GM18867 (cell line): ENCODE measurements at regions not wholly inside any gene's neighbourhood (a gene's known extent, or its start where the extent isn't known, plus 50 kb on each side); places are given as distances from the start of the nearest gene placed in this dataset.

Experiments used
- ATAC-seq: cut with Tn5 transposase; IDR thresholded peaks from one replicate; pipeline ENCODE4 v1.9.1; 2021; ENCODE audit warnings: mild to moderate bottlenecking, moderate library complexity; ENCODE audit not compliant: unreplicated experiment

DNA sequence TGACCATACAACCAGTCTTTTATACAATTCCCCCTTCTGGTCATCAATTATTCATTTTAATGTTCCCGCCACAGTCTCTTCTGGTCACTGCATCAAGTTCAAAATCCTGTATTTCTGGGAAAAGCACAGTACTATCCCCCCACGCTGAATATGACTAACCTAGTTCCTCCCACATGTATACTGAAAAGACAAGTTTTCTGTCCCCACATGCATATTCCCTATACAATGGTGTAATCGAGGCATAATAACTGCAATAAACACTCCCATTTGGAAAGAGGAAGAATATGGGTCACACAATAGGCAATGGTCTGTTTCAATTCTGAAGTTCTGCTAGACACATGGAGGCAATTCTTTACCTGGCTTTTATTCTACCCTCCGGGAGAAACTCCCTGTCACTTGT is 344.9 kb downstream of the EFNA5 start:
- no peak for ATAC-seq

DNA sequence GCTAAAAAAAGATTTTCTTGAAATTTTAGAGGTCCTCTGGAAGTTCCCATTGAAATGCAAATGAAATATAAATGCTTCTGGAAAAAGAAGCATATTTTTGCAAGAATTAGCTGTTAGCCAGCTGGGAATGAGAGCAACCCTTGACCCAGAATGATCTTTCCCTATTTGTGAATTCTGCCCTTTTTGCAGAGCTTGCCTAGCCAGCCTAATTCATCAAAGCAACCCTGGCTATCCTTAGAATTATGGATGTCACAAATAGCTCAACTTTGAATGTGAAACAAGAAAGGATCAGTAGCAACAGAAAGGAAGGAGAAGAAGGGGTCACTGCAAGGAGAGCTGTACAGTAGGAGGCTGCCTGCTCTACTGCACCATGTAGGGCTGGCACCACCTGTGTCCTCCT is 345.9 kb downstream of the EFNA5 start:
- no peak for ATAC-seq

DNA sequence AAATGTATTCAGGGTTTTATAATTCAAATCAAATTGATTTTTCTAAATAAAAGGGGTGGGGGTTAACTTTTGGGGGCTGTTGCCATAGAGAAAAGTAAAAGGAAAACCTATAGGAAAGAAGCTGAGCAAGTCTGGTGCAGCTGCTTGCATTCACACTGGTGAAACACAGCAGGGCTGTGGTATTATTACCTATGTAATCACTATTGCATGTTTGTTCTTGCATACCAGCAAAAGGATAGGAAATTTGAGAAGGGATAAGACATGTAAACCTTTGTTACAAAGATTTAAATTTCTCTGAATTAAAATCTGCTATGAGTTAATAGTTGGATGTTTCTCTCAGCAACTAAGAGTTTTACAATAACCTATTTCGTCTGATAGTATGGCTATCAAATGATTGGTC is 346.7 kb downstream of the EFNA5 start:
- no peak for ATAC-seq

DNA sequence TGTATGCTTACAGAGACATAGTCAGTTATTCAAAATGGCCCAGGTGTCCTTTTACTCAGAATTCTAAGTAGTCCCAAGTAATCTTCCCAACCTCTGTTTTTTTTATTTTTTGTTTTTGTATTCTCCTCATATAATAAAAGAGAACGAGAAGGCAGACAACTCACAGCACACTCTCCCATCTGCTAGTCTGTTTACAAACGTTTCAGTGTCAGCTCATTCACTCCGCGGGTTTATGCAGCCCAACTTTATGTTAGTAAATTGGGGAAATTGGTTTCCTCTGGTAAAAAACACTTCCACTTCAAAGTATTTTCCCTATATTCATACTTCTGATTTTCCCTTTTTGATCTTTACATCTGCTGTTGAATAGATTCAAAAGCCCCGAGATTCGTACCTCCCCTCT is 347.2 kb downstream of the EFNA5 start:
- no peak for ATAC-seq

DNA sequence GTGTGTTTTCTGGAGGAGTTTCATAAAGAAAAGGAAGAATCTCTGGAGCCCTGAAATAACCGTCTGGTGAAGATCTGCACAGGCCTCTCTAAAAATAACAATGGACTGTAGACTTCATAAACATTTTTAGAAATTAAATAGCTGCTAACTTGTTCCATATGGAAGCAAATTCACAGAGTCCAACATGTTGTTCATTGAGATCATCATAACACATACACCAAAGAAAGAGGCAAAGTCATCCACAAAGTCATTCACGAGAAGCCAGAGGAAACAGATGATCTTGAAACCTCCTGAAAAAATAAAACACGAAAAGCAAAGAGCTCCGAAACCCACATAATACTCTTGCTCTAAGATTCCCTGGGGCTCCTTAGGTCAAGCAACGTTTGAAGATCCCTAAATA is 347.8 kb downstream of the EFNA5 start:
- no peak for ATAC-seq

DNA sequence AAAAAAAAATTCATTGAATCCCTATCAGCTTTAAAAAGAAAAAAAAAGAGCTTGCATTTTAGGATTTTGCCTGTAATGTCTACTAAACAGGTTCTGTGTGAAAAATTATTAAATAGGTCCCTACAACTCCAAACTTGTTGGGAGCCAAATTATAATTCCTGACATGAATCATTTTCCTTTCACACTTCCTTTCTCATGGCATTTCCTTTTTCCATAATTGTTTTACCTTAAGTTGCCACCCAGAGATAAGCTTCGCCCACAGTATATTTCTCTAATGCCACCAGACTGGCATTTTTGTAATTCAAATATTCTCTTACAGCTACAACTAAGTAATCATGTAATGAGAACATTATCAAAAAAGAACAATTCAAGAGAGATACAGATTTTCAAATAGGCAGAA is 348.8 kb downstream of the EFNA5 start:
- no peak for ATAC-seq

DNA sequence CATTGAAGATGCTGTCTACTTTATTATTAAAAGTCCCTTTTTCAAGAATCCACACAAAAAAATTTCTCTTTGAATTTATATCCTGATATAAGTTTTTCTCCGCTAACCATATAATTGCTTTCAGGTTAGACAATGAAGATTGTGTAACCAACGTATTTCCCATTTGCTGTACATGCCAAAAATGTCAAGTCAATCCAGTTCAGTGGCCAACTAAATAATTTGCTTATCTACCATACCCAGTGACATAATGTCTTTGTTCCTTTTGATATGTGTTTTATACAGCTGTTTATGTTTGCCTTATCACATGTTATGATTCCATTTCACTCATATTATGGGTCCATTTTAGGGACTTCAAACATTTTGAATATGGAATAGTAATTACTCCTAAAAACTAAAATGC is 349.9 kb downstream of the EFNA5 start:
- no peak for ATAC-seq

DNA sequence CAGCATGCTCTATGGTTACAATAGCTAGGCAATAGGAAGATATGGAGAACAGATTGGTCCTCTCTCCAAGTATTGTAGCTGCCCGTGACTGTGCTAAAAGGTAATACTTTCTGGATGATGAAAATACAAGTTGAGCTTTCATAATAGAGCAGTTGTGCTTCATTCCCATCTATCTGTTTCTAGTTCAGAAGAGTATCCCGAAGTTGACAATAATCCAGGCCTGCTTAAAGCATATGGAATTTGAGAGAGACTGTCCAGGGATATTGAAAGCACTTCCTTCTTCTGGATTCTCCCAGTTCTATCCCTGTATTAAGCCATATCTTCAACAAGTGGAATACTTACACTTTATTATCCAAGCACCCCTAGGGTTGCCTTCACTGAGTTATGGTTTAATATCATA is 350.4 kb downstream of the EFNA5 start:
- ATAC-seq: no peak

DNA sequence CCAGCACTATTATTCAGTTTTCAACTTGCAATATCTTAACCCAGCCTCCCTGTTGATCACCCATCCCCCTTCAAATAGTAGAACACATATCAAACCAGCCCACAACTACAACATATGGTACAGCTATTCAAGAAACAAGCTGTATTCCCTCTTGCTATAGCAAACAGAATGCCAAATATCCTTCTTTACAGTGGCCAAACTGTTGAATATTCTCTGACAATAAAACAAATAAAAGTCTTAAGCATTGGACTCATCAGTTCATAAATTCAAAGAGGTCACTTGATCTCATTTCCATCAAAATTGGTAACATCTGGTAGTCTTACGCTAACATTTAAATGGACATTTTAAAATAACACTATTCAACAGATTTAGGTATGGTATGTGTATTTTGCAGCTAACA is 350.8 kb downstream of the EFNA5 start:
- ATAC-seq: no peak

DNA sequence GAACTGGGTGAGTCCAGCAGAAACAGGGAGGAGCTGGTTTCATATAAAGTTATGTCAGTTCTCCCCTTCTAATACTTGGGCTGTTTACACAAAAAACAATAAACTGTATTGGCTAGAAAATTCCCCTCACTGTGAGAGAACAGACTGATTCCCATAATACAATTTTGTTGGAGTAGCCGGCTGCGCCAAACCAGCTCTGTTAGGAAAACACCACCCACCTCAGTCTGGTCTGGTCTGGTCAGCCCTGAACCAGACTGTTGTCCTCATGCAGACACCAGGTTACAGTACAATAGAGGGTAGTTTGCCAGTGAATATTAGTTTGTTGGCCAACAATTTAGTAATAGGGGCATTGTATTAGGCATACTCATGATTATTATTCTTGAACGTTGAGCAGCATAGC is 356.4 kb downstream of the EFNA5 start:
- ATAC-seq: no peak

DNA sequence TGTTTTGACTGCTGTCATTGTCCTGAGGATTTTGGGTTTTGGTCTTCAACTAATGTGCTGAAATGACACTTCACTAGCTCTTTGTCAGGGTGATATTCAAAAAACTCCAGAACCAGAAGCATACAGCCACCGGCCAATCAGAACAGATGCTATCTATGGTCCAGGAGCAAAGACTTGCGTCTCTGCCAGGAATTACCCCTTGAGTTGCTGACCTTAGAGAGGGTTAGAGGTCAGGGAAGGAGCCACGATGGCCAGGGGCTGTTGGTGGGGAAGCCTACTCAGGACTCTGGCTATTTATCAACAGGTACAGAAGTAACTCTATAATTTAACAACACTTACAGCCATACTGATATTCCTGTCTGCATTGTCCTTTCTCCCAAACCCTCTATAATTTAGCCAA is 356.8 kb downstream of the EFNA5 start:
- ATAC-seq: no peak

DNA sequence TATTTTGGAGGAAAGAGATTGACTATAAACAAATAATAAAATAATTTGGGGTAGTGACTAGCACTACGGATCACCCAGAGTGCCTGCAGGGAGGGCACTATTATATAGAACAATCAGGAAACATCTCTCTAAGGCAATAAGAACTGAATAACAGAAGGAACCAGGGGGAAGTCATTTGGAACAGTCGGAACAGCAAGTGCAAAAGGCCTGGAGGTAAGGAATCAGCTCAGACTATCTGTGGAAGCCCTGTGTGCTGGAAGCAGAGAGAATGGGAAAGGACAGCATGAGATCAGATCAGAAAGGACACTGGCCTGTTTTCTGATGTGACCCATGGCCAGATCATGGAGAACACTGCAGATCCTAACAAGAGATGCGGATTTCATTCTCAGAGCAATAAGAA is 357.6 kb downstream of the EFNA5 start:
- ATAC-seq: no peak

DNA sequence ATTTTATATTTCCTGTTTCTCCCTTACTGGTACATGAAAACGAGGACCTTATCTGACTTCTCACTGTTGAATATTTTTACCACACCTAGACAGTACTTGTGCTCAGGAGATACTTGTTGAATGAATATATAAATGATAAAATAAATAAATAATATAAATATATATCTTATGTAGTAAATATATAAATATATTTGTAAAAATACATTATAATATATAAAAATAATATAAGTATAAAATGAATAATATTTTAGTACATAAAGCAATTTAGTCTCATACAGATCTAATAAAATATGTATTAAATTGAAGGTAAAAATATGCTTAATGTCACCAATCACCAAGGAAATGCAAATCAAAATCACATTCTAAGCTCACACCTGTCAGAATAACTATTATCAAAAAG is 360.6 kb downstream of the EFNA5 start:
- ATAC-seq: no peak

DNA sequence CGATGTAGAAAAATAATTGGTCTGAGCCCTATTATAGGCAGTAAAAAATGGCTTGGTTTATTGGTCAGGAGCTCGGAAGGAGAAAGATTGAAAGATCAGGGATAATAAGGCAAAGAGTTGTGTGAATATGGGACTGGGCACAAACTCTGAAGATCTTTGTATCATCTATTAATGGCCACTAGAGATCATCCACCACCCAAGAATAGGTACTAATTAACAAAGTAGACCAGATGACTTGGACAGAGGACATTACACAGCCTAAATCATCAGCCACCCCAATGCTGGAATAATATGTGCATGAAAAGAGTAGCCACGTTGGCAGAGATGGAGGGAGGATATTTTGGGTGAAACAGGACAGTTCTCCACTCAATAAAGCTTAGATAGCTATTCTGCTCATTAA is 364.1 kb downstream of the EFNA5 start:
- ATAC-seq: no peak

DNA sequence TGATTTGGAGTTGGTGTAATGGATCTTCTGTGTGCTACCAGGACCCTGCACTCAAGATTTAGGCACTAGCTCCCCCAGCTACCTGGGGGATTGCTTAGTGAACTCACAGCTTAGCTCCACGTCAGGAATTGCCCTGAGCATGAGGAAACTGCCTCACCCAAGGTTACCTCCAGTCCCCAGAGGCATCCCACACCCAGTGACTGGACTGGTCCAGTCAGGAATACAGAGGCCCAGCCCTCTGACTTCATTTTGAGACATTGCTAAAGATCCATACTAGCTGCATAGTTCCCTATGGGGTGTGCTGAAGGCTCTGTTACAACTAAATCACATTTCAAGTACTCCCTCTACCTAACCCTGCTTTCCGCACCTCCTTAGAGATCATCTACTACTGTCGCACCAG is 364.7 kb downstream of the EFNA5 start:
- no peak for ATAC-seq

DNA sequence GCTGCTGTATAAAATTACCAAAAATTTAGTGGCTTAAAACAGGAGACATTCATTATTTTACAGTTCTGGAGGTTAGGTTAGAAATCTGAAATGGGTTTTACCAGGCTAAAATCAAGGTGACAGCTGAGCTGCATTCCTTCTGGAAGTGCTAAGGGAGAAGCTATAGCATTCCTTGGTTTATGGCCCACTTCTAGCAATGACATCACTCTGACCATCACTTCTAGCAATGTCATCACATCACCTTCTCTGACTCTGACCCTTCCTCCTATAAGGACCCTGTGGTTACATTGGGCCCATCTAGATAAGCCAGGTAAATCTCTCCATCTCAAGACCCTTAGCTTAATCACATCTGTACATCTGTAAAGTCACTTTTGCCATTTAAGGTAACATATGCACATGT is 366.1 kb downstream of the EFNA5 start:
- ATAC-seq: no peak

DNA sequence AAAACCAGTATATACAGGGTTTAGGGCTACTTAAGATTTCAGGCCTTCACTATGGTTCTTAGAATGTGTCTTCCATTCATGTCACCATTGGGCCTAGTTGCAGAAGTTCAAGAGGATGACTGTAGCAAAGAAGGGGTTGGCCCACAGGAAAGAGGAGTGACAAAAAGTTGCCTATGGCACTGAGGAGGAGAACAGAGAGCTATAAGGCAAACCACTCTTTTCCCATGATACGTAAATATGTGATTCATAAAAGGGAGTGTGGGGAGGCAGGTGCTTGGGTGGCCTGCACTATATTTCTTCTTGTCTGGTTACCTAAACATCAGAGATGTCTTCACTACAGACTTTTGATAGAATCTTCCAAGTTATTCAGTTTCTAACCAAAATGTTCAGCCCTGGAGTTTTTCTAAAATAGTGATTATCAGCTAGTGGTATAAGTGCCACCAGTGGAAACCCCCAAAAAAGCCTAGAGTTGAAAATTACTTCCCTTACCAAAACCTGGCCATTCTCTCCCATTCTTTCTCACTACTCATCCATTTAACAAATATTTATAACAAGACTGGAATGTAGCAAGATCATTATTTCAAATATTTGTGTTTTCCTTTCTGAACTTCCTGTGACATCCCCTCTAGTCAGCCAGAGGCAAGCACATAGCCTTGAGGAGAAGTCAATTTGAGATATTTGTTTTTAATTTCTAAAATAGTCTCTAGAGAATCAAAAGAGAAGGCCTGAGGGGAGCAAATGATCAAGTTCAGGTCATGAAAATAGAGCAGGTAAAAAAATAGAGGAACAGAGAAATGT is 367.4 kb downstream of the EFNA5 start:
- ATAC-seq: no peak

DNA sequence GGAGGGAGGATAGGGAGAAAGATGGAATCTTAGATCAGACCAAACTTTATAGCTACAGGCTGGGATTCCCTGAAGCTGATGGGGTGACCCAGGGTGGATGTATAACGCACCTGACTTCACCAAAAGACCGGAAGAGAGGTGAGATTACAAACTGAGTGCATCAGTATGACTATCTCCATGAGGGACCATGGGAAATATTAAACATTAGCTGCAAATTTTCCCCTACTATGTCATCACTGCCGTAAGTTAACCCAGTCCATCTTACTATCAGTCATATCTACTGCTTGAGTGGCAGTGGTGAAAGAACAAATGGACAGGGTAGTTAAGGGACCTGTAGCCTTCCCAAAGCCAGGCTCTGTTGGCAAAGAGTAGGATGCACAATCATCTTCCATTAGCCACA is 368.3 kb downstream of the EFNA5 start:
- no peak for ATAC-seq

DNA sequence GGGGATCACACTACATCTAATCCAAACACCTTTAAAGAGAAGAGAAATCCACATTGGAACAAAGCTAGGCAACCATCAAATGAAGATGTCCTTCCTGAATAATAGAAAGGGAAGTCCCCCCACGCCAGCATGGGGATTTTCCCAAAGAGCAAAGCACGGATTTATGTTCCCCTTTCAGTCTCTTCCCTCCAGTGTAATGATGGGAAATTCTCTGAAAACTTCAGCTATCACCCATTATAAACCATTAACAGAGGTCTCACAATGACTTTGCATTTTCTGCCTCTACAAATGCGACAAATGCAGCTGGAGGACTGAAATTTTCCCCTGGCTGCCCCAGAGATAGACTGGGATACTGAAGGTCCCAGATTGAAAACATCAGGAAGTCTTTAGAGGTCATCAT is 368.7 kb downstream of the EFNA5 start:
- no peak for ATAC-seq

DNA sequence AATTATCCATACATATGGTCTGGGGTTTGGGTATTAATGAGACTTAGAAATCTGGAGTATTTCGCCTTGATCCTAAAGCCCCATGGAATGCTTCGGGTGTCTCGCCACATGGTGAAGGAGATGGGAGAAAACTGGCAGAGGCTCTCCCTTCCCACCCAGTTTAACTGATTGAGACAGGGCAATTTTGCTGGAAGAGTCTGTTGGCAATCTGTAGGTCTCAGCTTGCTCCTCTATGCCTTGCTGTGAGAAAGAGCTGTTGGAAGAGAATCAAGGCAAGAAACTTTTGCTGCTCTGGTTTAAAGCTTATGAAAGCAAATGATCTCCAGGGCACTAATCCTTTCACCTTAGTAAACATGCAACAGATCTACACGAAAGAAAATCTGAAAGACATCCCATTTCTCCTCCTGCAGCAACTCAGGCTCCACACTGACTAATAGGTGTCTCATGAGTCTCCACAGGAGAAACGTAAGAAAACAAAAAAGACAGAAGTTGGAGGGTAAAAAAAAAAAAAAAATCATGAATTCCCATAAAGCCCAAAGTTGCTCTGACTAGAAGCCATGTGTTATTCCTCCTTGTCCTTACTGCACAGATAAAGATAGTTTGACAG is 369.9 kb downstream of the EFNA5 start:
- no peak for ATAC-seq

DNA sequence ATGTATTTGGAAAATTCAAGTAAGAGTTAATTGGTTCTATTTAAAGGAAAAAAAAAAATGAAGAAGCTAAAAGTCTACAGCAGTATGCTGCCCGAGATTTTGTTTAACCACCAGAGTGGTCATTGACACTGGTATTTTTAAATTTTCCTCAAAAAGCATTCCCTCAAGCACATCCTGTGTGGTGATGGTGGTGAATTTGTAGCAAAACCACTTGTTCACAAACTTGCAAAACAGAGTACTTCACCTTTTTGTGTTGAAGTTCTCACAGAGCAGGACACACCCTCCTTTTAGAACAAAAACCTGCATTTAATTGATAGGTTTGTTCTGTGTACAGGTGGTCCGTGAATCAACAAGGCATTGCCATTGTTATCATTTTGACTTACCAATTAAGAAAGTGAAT is 374.2 kb downstream of the EFNA5 start:
- no peak for ATAC-seq

DNA sequence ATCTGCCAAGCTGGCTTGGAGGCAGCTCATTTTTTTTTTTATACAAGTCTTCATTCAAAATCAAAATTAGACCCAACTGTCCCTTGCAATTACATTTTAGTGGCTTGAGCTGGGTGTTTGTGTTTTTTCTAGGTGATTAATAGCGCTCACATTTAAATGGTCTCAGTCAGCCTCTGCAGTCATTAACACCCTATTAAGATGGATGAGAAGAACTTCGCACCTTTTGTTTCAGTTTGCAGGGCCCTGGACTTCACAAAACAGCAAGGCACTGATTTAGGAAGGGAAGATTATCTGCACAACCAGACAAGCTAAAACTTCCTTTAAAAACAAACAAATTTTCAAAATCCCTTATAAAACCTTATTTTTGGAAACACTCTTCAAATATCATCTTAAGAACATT is 374.8 kb downstream of the EFNA5 start:
- ATAC-seq: no peak

DNA sequence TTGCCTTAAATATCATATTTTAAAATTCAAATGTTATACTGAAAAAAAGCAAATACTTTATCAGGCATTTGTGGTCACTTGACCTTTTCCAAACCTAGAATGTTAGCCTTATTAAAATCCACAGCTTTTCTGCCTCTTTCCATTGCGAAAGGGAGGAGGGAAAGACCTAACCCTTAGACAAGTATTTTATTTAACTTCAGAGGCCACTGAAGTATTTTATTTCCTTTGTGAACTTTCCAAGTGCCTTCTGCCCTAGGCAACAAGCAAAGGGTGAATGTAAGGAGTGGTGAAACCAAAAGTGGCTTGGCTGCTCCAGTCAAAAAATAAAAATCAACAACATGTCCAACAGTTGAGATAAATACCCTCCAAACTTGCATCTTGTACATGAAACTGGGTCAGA is 376.1 kb downstream of the EFNA5 start:
- ATAC-seq: no peak
